Mesenchymal stem cell (in vitro differentiated cells and primary cell): ENCODE measurements at regions not wholly inside any gene's neighbourhood (a gene's known extent, or its start where the extent isn't known, plus 50 kb on each side); places are given as distances from the start of the nearest gene placed in this dataset.

ENCODE experiments used
- DNase-seq: peaks from one replicate; pipeline ENCODE4 v3.0.0-alpha.2; 2013
- H2AFZ ChIP-seq: one replicate; pipeline ENCODE4 v1.6.1; 2013; ENCODE audit warnings: low read depth, mild to moderate bottlenecking, control low read depth, inconsistent platforms, low read length, moderate library complexity
- H2AK5ac ChIP-seq: 2 replicates; pipeline ENCODE4 v1.6.1; 2013; ENCODE audit warnings: low read length, moderate library complexity, mild to moderate bottlenecking, inconsistent platforms; ENCODE audit not compliant: severe bottlenecking
- H2BK120ac ChIP-seq: one replicate; pipeline ENCODE4 v1.6.1; 2013; ENCODE audit warnings: low read depth, mild to moderate bottlenecking, inconsistent platforms, low read length, moderate library complexity
- H2BK12ac ChIP-seq, 2 experiments: one replicate each; pipeline ENCODE4 v1.6.1; 2013; ENCODE audit warnings: inconsistent platforms in 2 of 2, low read length in 2 of 2, mild to moderate bottlenecking in 2 of 2, moderate library complexity in 2 of 2, control low read depth in 1 of 2
- H2BK15ac ChIP-seq: one replicate; pipeline ENCODE4 v1.6.1; 2013; ENCODE audit warnings: mild to moderate bottlenecking, low read depth, inconsistent platforms; ENCODE audit not compliant: poor library complexity, severe bottlenecking
- H2BK5ac ChIP-seq: 2 replicates; pipeline ENCODE4 v1.6.1; 2013; ENCODE audit warnings: low read depth, mild to moderate bottlenecking, low read length, control low read depth, inconsistent platforms; ENCODE audit not compliant: poor library complexity, severe bottlenecking
- H3K14ac ChIP-seq, 2 experiments: one replicate each; pipeline ENCODE4 v1.6.1; 2013; ENCODE audit warnings: inconsistent platforms in 2 of 2, low read length in 2 of 2, control low read depth in 1 of 2, mild to moderate bottlenecking in 1 of 2, moderate library complexity in 1 of 2
- H3K18ac ChIP-seq, 2 experiments: one replicate each; pipeline ENCODE4 v1.6.1; 2013; ENCODE audit warnings: inconsistent platforms in 2 of 2, low read length in 2 of 2, control low read depth in 1 of 2, low read depth in 1 of 2, mild to moderate bottlenecking in 1 of 2
- H3K23ac ChIP-seq, 2 experiments: one replicate each; pipeline ENCODE4 v1.6.1; 2013; ENCODE audit warnings: inconsistent platforms in 2 of 2, low read length in 2 of 2, mild to moderate bottlenecking in 2 of 2, moderate library complexity in 2 of 2, control low read depth in 1 of 2
- H3K27ac ChIP-seq: 2 replicates; pipeline ENCODE4 v1.5.1; 2013; ENCODE audit warnings: mild to moderate bottlenecking, moderate library complexity, low read length, control low read depth, inconsistent platforms; ENCODE audit not compliant: poor library complexity, severe bottlenecking
- H3K27me3 ChIP-seq, 2 experiments: 2 replicates each; pipeline versions ENCODE4 v1.6.1 to v1.7.0; 2013; ENCODE audit warnings: low read length in 2 of 2, mild to moderate bottlenecking in 2 of 2, moderate library complexity in 2 of 2, control low read depth in 1 of 2, inconsistent platforms in 1 of 2; ENCODE audit not compliant: control insufficient read depth in 1 of 2, insufficient read depth in 1 of 2
- H3K36me3 ChIP-seq, 2 experiments: 2 replicates each; pipeline versions ENCODE4 v1.6.1 to v1.7.0; 2013; ENCODE audit warnings: low read length in 2 of 2, control low read depth in 1 of 2, inconsistent platforms in 1 of 2, low read depth in 1 of 2, mild to moderate bottlenecking in 1 of 2; ENCODE audit not compliant: insufficient read depth in 2 of 2, control insufficient read depth in 1 of 2
- H3K4ac ChIP-seq, 2 experiments: one replicate each; pipeline ENCODE4 v1.6.1; 2013; ENCODE audit warnings: inconsistent platforms in 2 of 2, low read length in 2 of 2, mild to moderate bottlenecking in 2 of 2, moderate library complexity in 2 of 2, control low read depth in 1 of 2, low read depth in 1 of 2
- H3K4me1 ChIP-seq: 2 replicates; pipeline ENCODE4 v1.6.1; 2013; ENCODE audit warnings: low read depth, low read length, control low read depth; ENCODE audit not compliant: control insufficient read depth, insufficient read depth
- H3K4me2 ChIP-seq: 2 replicates; pipeline ENCODE4 v1.6.1; 2013; ENCODE audit warnings: low read length, mild to moderate bottlenecking, inconsistent platforms; ENCODE audit not compliant: poor library complexity, severe bottlenecking
- H3K4me3 ChIP-seq, 2 experiments: 2 replicates each; pipeline versions ENCODE4 v1.5.1 to v1.7.0; 2013; ENCODE audit warnings: low read length in 2 of 2, mild to moderate bottlenecking in 2 of 2, control low read depth in 1 of 2, low read depth in 1 of 2; ENCODE audit not compliant: insufficient read depth in 1 of 2
- H3K79me1 ChIP-seq: replicated peaks from 2 replicates; pipeline ENCODE4 v1.6.1; 2013; ENCODE audit warnings: mild to moderate bottlenecking, control low read depth, low read length, inconsistent platforms; ENCODE audit not compliant: poor library complexity, severe bottlenecking
- H3K9ac ChIP-seq: 2 replicates; pipeline ENCODE4 v1.7.0; 2013; ENCODE audit warnings: mild to moderate bottlenecking, low read length, moderate library complexity
- H3K9me3 ChIP-seq: 2 replicates; pipeline ENCODE4 v1.7.0; 2013; ENCODE audit warnings: mild to moderate bottlenecking, low read length; ENCODE audit not compliant: control insufficient read depth
- H4K8ac ChIP-seq: one replicate; pipeline ENCODE4 v1.6.1; 2013; ENCODE audit warnings: inconsistent platforms, mild to moderate bottlenecking, low read length, moderate library complexity
- H4K91ac ChIP-seq: one replicate; pipeline ENCODE4 v1.6.1; 2013; ENCODE audit warnings: mild to moderate bottlenecking, low read length, inconsistent platforms
- WGBS: methylation state at CpG from one replicate; pipeline ENCODE4 v1.1.7; 2013; ENCODE audit warnings: mixed read lengths; 5-methylcytosine and 5-hydroxymethylcytosine counted together

DNA sequence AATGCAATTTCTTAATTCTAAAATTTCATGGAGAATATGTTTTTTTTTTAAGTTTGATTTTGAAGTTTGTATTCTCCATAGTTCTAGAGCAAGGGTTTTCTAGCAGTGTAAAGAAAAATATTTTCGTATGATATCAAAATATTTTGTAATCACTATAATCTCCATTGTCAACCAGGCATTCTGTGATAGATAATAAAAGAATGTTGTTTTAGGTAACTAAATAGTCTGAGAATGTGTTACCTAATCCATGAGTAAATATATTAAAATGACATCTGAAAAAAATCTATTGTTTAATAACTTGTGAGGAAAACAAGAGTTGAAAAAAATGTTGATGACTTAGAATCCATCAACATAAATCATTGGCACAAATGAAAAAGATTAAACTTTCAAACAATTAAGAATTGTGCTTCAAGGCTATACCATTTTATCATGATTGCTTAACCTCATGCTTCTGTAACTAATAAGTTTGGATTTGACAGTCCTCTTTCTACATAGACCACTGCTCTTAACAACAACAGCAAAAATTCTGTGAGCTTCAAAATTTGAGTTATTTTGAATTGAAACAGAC is 2211.8 kb downstream of the LRRC4C start:
- no peak overlapping the region for H3K14ac ChIP-seq
- WGBS, result no CpG with 5 or more reads among the region's 1 CpG
- H3K4me1 ChIP-seq, result no peaks in the 10 kb centered on the region
- H3K4ac ChIP-seq, result no peak overlapping the region
- H3K9ac ChIP-seq, result no peak overlapping the region
- H3K27me3 ChIP-seq, result no peaks in the 10 kb centered on the region
- no peak overlapping the region for H4K8ac ChIP-seq
- no peaks in the 10 kb centered on the region for H3K36me3 ChIP-seq
- no peak overlapping the region for H2AK5ac ChIP-seq
- no peak overlapping the region for H3K4me3 ChIP-seq
- no peak overlapping the region for H2BK12ac ChIP-seq
- no peak overlapping the region for H3K23ac ChIP-seq
- H3K27ac ChIP-seq, result no peak overlapping the region
- H2BK15ac ChIP-seq, result no peak overlapping the region
- H2BK120ac ChIP-seq, result no peak overlapping the region
- H4K91ac ChIP-seq, result no peak overlapping the region
- DNase-seq, result no peak
- H3K79me1 ChIP-seq, result no peaks in the 10 kb centered on the region
- peaks cover 8% of the 10 kb centered on the region for H3K9me3 ChIP-seq
- no peak overlapping the region for H2AFZ ChIP-seq
- H3K18ac ChIP-seq, result no peak overlapping the region
- no peak overlapping the region for H3K4me2 ChIP-seq
- no peak overlapping the region for H2BK5ac ChIP-seq

DNA sequence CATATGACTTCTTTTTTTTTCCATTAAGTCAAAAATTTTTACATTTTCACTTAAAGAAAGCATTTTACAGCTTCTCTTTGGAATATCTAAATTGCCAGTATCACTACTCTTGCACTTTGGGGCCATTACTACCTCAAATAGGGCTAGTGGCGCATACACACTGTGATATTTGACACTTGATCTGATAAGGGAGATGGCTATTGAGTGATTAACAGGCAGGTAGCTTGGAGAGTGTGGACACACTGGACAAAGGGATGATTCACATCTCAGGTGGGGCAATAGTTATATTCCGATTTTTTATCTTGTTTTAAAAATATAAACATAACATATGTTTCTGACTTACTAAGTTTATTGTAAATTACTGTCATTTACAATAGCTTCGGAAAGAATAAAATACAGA is 2219.9 kb downstream of the LRRC4C start:
- 75% methylated on average over 1 of the region's 3 CpGs for WGBS

DNA sequence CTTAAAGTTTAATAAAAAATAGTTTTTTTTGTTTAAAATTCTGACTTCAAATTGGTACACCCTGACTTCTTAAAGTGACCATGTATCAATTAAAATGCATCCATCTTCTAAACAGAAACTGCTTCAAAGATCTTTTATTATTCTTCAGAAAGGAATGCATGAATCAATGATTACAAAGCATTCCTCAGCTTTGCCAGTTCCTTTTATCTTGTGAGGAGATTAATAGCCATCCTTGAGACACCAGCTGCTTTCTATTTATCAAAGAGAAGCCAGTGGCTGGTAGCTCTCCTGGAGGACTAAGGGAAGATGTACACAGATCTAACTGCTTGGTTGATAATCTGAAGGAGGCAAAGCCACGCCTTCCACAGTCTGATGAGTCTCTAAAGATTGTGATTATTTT is 2222.5 kb downstream of the LRRC4C start:
- Histone ChIP-seq H3K9ac (no peak overlapping the region), H3K27me3 (no peaks in the 10 kb centered on the region), H3K27ac (no peak overlapping the region), H3K4me1 (no peaks in the 10 kb centered on the region), H2BK120ac (no peak overlapping the region), H3K14ac (no peak overlapping the region), H3K9me3 (peaks cover 8% of the 10 kb centered on the region), H3K18ac (no peak overlapping the region), H2BK5ac (no peak overlapping the region), H3K36me3 (no peaks in the 10 kb centered on the region), H2AFZ (no peak overlapping the region), H4K91ac (no peak overlapping the region), H3K4me2 (no peak overlapping the region), H3K4ac (no peak overlapping the region), H3K23ac (no peak overlapping the region), H2BK15ac (no peak overlapping the region), H3K4me3 (no peak overlapping the region), H3K79me1 (no peaks in the 10 kb centered on the region), H2BK12ac (no peak overlapping the region), H4K8ac (no peak overlapping the region), H2AK5ac (no peak overlapping the region)
- WGBS, result no CpG with 5 or more reads among the region's 1 CpG
- no peak for DNase-seq

More for the DNA sequence above, 2219.9 kb downstream of the LRRC4C start:
- no peak overlapping the region for H2BK5ac ChIP-seq
- H3K4ac ChIP-seq, result no peak overlapping the region
- DNase-seq, result no peak
- no peak overlapping the region for H2AFZ ChIP-seq
- no peak overlapping the region for H3K18ac ChIP-seq
- no peak overlapping the region for H3K4me3 ChIP-seq
- no peak overlapping the region for H3K4me2 ChIP-seq
- no peak overlapping the region for H3K23ac ChIP-seq
- H2AK5ac ChIP-seq, result no peak overlapping the region
- H3K79me1 ChIP-seq, result no peaks in the 10 kb centered on the region
- no peak overlapping the region for H4K91ac ChIP-seq
- H4K8ac ChIP-seq, result no peak overlapping the region
- no peak overlapping the region for H2BK120ac ChIP-seq
- no peaks in the 10 kb centered on the region for H3K36me3 ChIP-seq
- H3K9me3 ChIP-seq, result peaks cover 13% of the 10 kb centered on the region
- no peak overlapping the region for H2BK12ac ChIP-seq
- no peak overlapping the region for H2BK15ac ChIP-seq
- H3K27ac ChIP-seq, result no peak overlapping the region
- H3K14ac ChIP-seq, result no peak overlapping the region
- no peaks in the 10 kb centered on the region for H3K27me3 ChIP-seq
- H3K4me1 ChIP-seq, result no peaks in the 10 kb centered on the region
- no peak overlapping the region for H3K9ac ChIP-seq

DNA sequence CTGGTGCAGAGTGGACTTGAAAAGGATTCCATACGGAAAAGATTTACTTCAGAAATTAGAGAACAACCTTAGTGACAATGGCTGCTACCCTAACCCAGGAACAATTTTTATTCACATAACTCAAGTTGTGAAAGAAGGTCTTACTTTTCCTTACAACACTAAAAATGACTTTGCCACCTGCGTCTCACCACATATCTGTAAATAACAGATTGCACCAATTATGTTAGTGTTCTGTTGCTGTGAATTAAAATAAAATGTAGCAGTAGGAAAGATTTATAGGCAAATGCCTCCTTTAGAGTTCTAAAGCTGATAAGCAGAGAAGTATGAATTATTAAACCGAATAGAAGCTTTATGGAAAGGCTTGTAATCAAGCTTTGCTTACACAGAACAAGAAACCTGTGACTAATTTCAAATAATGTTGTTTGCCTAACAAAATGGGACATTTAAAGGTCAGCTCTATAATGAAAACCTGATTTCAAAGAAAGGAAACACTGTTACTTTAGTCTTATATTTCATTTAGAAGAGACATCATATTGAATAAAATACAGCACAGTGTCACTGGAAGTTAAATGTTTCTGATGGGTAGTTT is 2237.8 kb downstream of the LRRC4C start:
- H2AFZ ChIP-seq, result no peak overlapping the region
- no peak overlapping the region for H2BK120ac ChIP-seq
- no peaks in the 10 kb centered on the region for H3K27me3 ChIP-seq

More for the DNA sequence above, 2237.8 kb downstream of the LRRC4C start:
- H3K4me1 ChIP-seq, result no peaks in the 10 kb centered on the region
- H3K27ac ChIP-seq, result no peak overlapping the region
- no peak overlapping the region for H2BK12ac ChIP-seq
- no peak overlapping the region for H3K18ac ChIP-seq
- no peaks in the 10 kb centered on the region for H3K79me1 ChIP-seq
- H3K4me3 ChIP-seq, result no peak overlapping the region
- no peak overlapping the region for H3K4ac ChIP-seq
- H2BK15ac ChIP-seq, result no peak overlapping the region
- WGBS, result 87% methylated on average over 2 of the region's 3 CpGs
- no peak overlapping the region for H3K9ac ChIP-seq
- H2AK5ac ChIP-seq, result no peak overlapping the region
- no peak overlapping the region for H4K8ac ChIP-seq
- no peak overlapping the region for H4K91ac ChIP-seq
- no peak overlapping the region for H3K4me2 ChIP-seq
- no peak overlapping the region for H3K23ac ChIP-seq
- H3K14ac ChIP-seq, result no peak overlapping the region
- H3K36me3 ChIP-seq, result no peaks in the 10 kb centered on the region
- DNase-seq, result no peak
- H3K9me3 ChIP-seq, result peaks cover 4% of the 10 kb centered on the region
- H2BK5ac ChIP-seq, result no peak overlapping the region
